GM23338 (cell line): ENCODE measurements at regions not wholly inside any gene's neighbourhood (a gene's known extent, or its start where the extent isn't known, plus 50 kb on each side); places are given as distances from the start of the nearest gene placed in this dataset.

ENCODE experiments used
- ATAC-seq: fragments of 200-7000 bp; cut with Tn5 transposase; 3 replicates; pipeline ENCODE4 v1.9.1; 2020
- DNase-seq: peaks from one replicate; pipeline ENCODE4 v3.0.0-alpha.2; 2015; ENCODE audit warnings: low spot score
- H2AFZ ChIP-seq: fragments of 200-600 bp; sonication (generic); 2 replicates; pipeline ENCODE4 v1.8.0; 2016; ENCODE audit warnings: antibody characterized with exemption, mild to moderate bottlenecking, moderate library complexity
- H3F3A ChIP-seq: fragments of 200-600 bp; sonication (generic); replicated peaks from 2 replicates; pipeline ENCODE4 v1.8.0; 2017; ENCODE audit warnings: antibody characterized with exemption, mixed run types, low read depth
- H3K27ac ChIP-seq: fragments of 200-600 bp; sonication (generic); 2 replicates; pipeline ENCODE4 v1.6.1; 2016; ENCODE audit warnings: low read depth
- H3K27me3 ChIP-seq: fragments of 200-600 bp; sonication (generic); 2 replicates; pipeline ENCODE4 v1.8.0; 2016; ENCODE audit warnings: mild to moderate bottlenecking, mixed run types, moderate library complexity; ENCODE audit not compliant: insufficient read depth
- H3K36me3 ChIP-seq: fragments of 200-600 bp; sonication (generic); 2 replicates; pipeline ENCODE4 v1.8.0; 2016; ENCODE audit warnings: mild to moderate bottlenecking; ENCODE audit not compliant: insufficient read depth
- H3K4me1 ChIP-seq: fragments of 200-600 bp; sonication (generic); 2 replicates; pipeline ENCODE4 v1.8.0; 2016; ENCODE audit warnings: mild to moderate bottlenecking, moderate library complexity; ENCODE audit not compliant: insufficient read depth
- H3K4me2 ChIP-seq: fragments of 200-600 bp; sonication (generic); 2 replicates; pipeline ENCODE4 v1.7.1; 2017; ENCODE audit warnings: mixed run types
- H3K4me3 ChIP-seq: fragments of 200-600 bp; sonication (generic); 2 replicates; pipeline ENCODE4 v1.6.1; 2016; ENCODE audit warnings: mixed run types
- H3K79me2 ChIP-seq: fragments of 200-600 bp; sonication (generic); replicated peaks from 2 replicates; pipeline ENCODE4 v1.8.0; 2017; ENCODE audit warnings: mild to moderate bottlenecking; ENCODE audit not compliant: insufficient read depth
- H3K9me2 ChIP-seq: fragments of 200-600 bp; sonication (generic); 2 replicates; pipeline ENCODE4 v1.8.0; 2017; ENCODE audit not compliant: insufficient read depth
- H4K20me1 ChIP-seq: fragments of 200-600 bp; sonication (generic); replicated peaks from 2 replicates; pipeline ENCODE4 v1.8.0; 2017; ENCODE audit warnings: mild to moderate bottlenecking; ENCODE audit not compliant: insufficient read depth
- H3K27ac Mint-ChIP-seq: 2 replicates; pipeline ENCODE4 v1.8.0; 2020; ENCODE audit warnings: inconsistent platforms, mild to moderate bottlenecking, moderate library complexity, mixed read lengths
- H3K27me3 Mint-ChIP-seq: 3 replicates; pipeline ENCODE4 v1.8.0; 2022; ENCODE audit warnings: low read depth, mild to moderate bottlenecking, moderate library complexity, mixed read lengths, inconsistent platforms; ENCODE audit not compliant: insufficient read depth, poor library complexity
- H3K36me3 Mint-ChIP-seq: 3 replicates; pipeline ENCODE4 v1.8.0; 2021; ENCODE audit warnings: low read depth, mild to moderate bottlenecking, inconsistent platforms, moderate library complexity, mixed read lengths
- H3K4me1 Mint-ChIP-seq: 3 replicates; pipeline ENCODE4 v1.8.0; 2020; ENCODE audit warnings: mild to moderate bottlenecking, inconsistent platforms, mixed read lengths
- H3K4me3 Mint-ChIP-seq: 3 replicates; pipeline ENCODE4 v1.8.0; 2021; ENCODE audit warnings: moderate library complexity, mild to moderate bottlenecking, inconsistent platforms, mixed read lengths
- H3K9me3 Mint-ChIP-seq: 3 replicates; pipeline ENCODE4 v1.8.0; 2020; ENCODE audit warnings: moderate library complexity, mild to moderate bottlenecking, inconsistent platforms, mixed read lengths
- CREB1 ChIP-seq: fragments of 250-450 bp; sonication (Bioruptor Pico); IDR thresholded peaks from 2 replicates; pipeline ENCODE4 v1.5.0; 2020; ENCODE audit warnings: low read depth, mild to moderate bottlenecking, moderate library complexity
- CTCF ChIP-seq, 2 experiments: fragments of 200-600 bp in 1 of 2; sonication (generic) in 1 of 2; conservative IDR thresholded peaks; 2 replicates each; pipeline versions ENCODE4 v1.5.1 to v1.6.1; 2016 to 2017; ENCODE audit warnings: antibody characterized with exemption in 2 of 2, low read depth in 2 of 2, mild to moderate bottlenecking in 2 of 2, moderate library complexity in 1 of 2
- ETS1 ChIP-seq: IDR thresholded peaks from 2 replicates; pipeline ENCODE4 v1.6.1; 2016; ENCODE audit warnings: antibody characterized with exemption
- EZH2 ChIP-seq: fragments of 200-600 bp; sonication (generic); IDR thresholded peaks from one replicate; pipeline ENCODE4 v1.8.0; 2017; ENCODE audit warnings: antibody characterized with exemption, mild to moderate bottlenecking, low read depth; ENCODE audit not compliant: unreplicated experiment
- EZH2phosphoT487 ChIP-seq: fragments of 200-600 bp; sonication (generic); IDR thresholded peaks from one replicate; pipeline ENCODE4 v1.8.1; 2018; ENCODE audit warnings: antibody characterized with exemption; ENCODE audit not compliant: unreplicated experiment
- JUNB ChIP-seq: IDR thresholded peaks from one replicate; pipeline ENCODE4 v1.6.1; 2016; ENCODE audit warnings: antibody characterized with exemption; ENCODE audit not compliant: unreplicated experiment
- NANOG ChIP-seq: IDR thresholded peaks from 2 replicates; pipeline ENCODE4 v1.6.1; 2016; ENCODE audit warnings: antibody characterized with exemption, borderline replicate concordance
- POLR2AphosphoS5 ChIP-seq: IDR thresholded peaks from 2 replicates; pipeline ENCODE4 v1.6.1; 2016; ENCODE audit warnings: antibody characterized with exemption, low read depth
- REST ChIP-seq: IDR thresholded peaks from one replicate; pipeline ENCODE4 v1.6.1; 2018; ENCODE audit warnings: antibody characterized with exemption; ENCODE audit not compliant: unreplicated experiment
- STAT1 ChIP-seq: IDR thresholded peaks from one replicate; pipeline ENCODE4 v1.6.1; 2016; ENCODE audit warnings: antibody characterized with exemption; ENCODE audit not compliant: unreplicated experiment
- ZNF114 ChIP-seq: fragments of 250-450 bp; sonication (Bioruptor Pico); IDR thresholded peaks from 2 replicates; pipeline ENCODE4 v1.5.0; 2020; ENCODE audit warnings: mild to moderate bottlenecking, moderate library complexity
- ZNF331 ChIP-seq: fragments of 250-450 bp; sonication (Bioruptor Pico); IDR thresholded peaks from 2 replicates; pipeline ENCODE4 v1.5.0; 2020; ENCODE audit warnings: low read depth, mild to moderate bottlenecking, moderate library complexity
- ZNF462 ChIP-seq: fragments of 250-450 bp; sonication (Bioruptor Pico); IDR thresholded peaks from 2 replicates; pipeline ENCODE4 v1.5.0; 2020; ENCODE audit warnings: mild to moderate bottlenecking, moderate library complexity

GRCh38 chr9:16262477-16263261, 607.8 kb downstream of the BNC2 start:
- TF ChIP-seq ETS1 = no peak
- no peak for TF ChIP-seq CREB1 (CRISPR knock-in tag)
- TF ChIP-seq ZNF114 (CRISPR knock-in tag) = no peak
- TF ChIP-seq ZNF331 (CRISPR knock-in tag) = no peak
- TF ChIP-seq EZH2 = no peak
- no peak for TF ChIP-seq REST
- TF ChIP-seq ZNF462 (CRISPR knock-in tag) = no peak
- no peak for TF ChIP-seq STAT1
- no peak for TF ChIP-seq POLR2AphosphoS5
- no peak for TF ChIP-seq NANOG
- no peak for TF ChIP-seq EZH2phosphoT487
- TF ChIP-seq JUNB = no peak
- no peak for TF ChIP-seq CTCF (conservative IDR thresholded peaks at IDR 0.05; ENCODE audit: low read depth in 2 of 2)
- Mint-ChIP-seq H3K9me3 (peaks cover 2% of the 10 kb centered on the region; the same call in 1 of the 3 replicates), H3K4me1 (peaks cover 20% of the 10 kb centered on the region), H3K4me3 (no peak overlapping the region), H3K27ac (no peak overlapping the region; the same call in 1 of the 2 replicates), H3K36me3 (no peaks in the 10 kb centered on the region), H3K27me3 (peaks cover 9% of the 10 kb centered on the region)
- Histone ChIP-seq H3K27me3 (no peaks in the 10 kb centered on the region), H3K27ac (no peak overlapping the region), H3K4me2 (no peak overlapping the region), H3K9me2 (no peaks in the 10 kb centered on the region), H3K4me1 (peaks cover 8% of the 10 kb centered on the region; the same call in 1 of the 2 replicates), H3F3A (no peaks in the 10 kb centered on the region), H3K79me2 (no peaks in the 10 kb centered on the region), H3K4me3 (no peak overlapping the region), H4K20me1 (no peaks in the 10 kb centered on the region), H2AFZ (peak overlapping the region; percentile 52; the same call in 1 of the 2 replicates), H3K36me3 (no peaks in the 10 kb centered on the region)
- DNase-seq (no peak), ATAC-seq (peak; percentile 41)
